GM18909 (cell line): ENCODE measurements at regions not wholly inside any gene's neighbourhood (a gene's known extent, or its start where the extent isn't known, plus 50 kb on each side); places are given as distances from the start of the nearest gene placed in this dataset.

Experiments
- ATAC-seq: cut with Tn5 transposase; IDR thresholded peaks from one replicate; pipeline ENCODE4 v1.9.1; 2021; ENCODE audit warnings: mild to moderate bottlenecking; ENCODE audit not compliant: unreplicated experiment, poor library complexity

- no peak for ATAC-seq
Measured at GRCh38 chr4:41318839-41319530, 62.3 kb downstream of the UCHL1 start.

GRCh38 chr4:41319553-41319952 lies 62.8 kb downstream of the UCHL1 start:
- no peak for ATAC-seq

- ATAC-seq = no peak
Measured at GRCh38 chr4:41320278-41320677, 63.5 kb downstream of the UCHL1 start.

- ATAC-seq = no peak
Measured at GRCh38 chr4:41320786-41321185, 64.1 kb downstream of the UCHL1 start.

- no peak for ATAC-seq
Measured at GRCh38 chr4:41321216-41321945, 64.7 kb downstream of the UCHL1 start.

- ATAC-seq = no peak
Measured at GRCh38 chr4:41322617-41323016, 65.9 kb downstream of the UCHL1 start.

GRCh38 chr4:41323179-41323578 lies 66.5 kb downstream of the UCHL1 start:
- no peak for ATAC-seq

- no peak for ATAC-seq
Measured at GRCh38 chr4:41323706-41324105, 67.0 kb downstream of the UCHL1 start.

GRCh38 chr4:41324861-41325260 lies 68.1 kb downstream of the UCHL1 start:
- no peak for ATAC-seq

- no peak for ATAC-seq
Measured at GRCh38 chr4:41325901-41326300, 69.2 kb downstream of the UCHL1 start.

- no peak for ATAC-seq
Measured at GRCh38 chr4:41326776-41327175, 70.0 kb downstream of the UCHL1 start.

- ATAC-seq = no peak
Measured at GRCh38 chr4:41327770-41328169, 71.0 kb downstream of the UCHL1 start.

GRCh38 chr4:41329361-41329760 lies 72.6 kb downstream of the UCHL1 start:
- no peak for ATAC-seq

- ATAC-seq = no peak
Measured at GRCh38 chr4:41331224-41331623, 74.5 kb downstream of the UCHL1 start.

- no peak for ATAC-seq
Measured at GRCh38 chr4:41332510-41333054, 75.9 kb downstream of the UCHL1 start.

- no peak for ATAC-seq
Measured at GRCh38 chr4:41334182-41334581, 77.5 kb downstream of the UCHL1 start.

GRCh38 chr4:41339812-41340809 lies 83.4 kb downstream of the UCHL1 start:
- ATAC-seq = no peak

- no peak for ATAC-seq
Measured at GRCh38 chr4:41346306-41347061, 89.8 kb downstream of the UCHL1 start.

- no peak for ATAC-seq
Measured at GRCh38 chr4:41349021-41349420, 92.3 kb downstream of the UCHL1 start.
